Prostate gland (tissue), 2 donors: ENCODE measurements at regions not wholly inside any gene's neighbourhood (a gene's known extent, or its start where the extent isn't known, plus 50 kb on each side); places are given as distances from the start of the nearest gene placed in this dataset.

Source experiments
- POLR2A ChIP-seq: fragments of 450-650 bp; IDR thresholded peaks from one replicate; pipeline ENCODE4 v1.6.1; 2016; ENCODE audit warnings: antibody characterized with exemption, mild to moderate bottlenecking
- POLR2AphosphoS5 ChIP-seq: sonication (generic); formaldehyde crosslinking; IDR thresholded peaks from one replicate; pipeline ENCODE4 v1.6.1; 2017; ENCODE audit warnings: antibody characterized with exemption
- TF ChIP-seq, protein P1 (sequence below), 4 experiments: fragments of 200-600 bp in 2 of 4; fragments of 450-650 bp in 2 of 4; sonication (generic) in 2 of 4; IDR thresholded peaks; 1 replicate in 3 of 4; 2 replicates in 1 of 4; pipeline ENCODE4 v1.5.1; 2016 to 2019; ENCODE audit warnings: antibody characterized with exemption in 4 of 4, mild to moderate bottlenecking in 2 of 4, moderate library complexity in 2 of 4

DNA sequence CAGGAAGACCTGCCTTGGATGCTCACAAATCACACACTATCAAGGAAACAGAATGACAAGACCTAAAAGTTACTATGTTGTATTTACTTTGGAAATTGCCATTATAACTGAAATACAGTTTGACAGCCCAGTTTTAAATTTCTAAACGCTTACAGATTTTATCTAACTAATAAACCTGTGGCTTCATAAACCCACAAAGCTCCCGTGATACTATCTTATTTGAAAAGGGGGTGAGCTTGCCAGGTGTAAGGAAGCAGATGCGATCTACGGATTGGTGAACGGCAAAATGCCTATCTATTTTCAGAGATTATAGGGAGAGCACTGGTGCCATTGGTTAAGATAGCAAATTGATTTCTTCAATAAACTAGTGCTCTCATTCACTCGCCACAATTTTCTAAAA, 485.5 kb downstream of the BCAT1 start:
- TF ChIP-seq, protein P1, sequence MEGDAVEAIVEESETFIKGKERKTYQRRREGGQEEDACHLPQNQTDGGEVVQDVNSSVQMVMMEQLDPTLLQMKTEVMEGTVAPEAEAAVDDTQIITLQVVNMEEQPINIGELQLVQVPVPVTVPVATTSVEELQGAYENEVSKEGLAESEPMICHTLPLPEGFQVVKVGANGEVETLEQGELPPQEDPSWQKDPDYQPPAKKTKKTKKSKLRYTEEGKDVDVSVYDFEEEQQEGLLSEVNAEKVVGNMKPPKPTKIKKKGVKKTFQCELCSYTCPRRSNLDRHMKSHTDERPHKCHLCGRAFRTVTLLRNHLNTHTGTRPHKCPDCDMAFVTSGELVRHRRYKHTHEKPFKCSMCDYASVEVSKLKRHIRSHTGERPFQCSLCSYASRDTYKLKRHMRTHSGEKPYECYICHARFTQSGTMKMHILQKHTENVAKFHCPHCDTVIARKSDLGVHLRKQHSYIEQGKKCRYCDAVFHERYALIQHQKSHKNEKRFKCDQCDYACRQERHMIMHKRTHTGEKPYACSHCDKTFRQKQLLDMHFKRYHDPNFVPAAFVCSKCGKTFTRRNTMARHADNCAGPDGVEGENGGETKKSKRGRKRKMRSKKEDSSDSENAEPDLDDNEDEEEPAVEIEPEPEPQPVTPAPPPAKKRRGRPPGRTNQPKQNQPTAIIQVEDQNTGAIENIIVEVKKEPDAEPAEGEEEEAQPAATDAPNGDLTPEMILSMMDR (IDR thresholded peaks at IDR 0.05), result no peak
- no peak for TF ChIP-seq POLR2A
- TF ChIP-seq POLR2AphosphoS5, result no peak
